HCT116 (cell line): ENCODE measurements at regions not wholly inside any gene's neighbourhood (a gene's known extent, or its start where the extent isn't known, plus 50 kb on each side); places are given as distances from the start of the nearest gene placed in this dataset.

Source experiments
- ATAC-seq: fragments of 200-7000 bp; cut with Tn5 transposase; 2 replicates; pipeline ENCODE4 v1.9.1; 2020; ENCODE audit warnings: mild to moderate bottlenecking, moderate library complexity
- BruUV-seq: library from RNA; stranded (reverse); fragments of 400-500 nt; replicated peaks from 2 replicates; lab custom pipeline; 2021; lab: Mats Ljungman, UMichigan
- CTCF ChIA-PET: fragments of 300-600 bp; sonication (Branson Sonifier 250); formaldehyde crosslinking; loops from one replicate; lab custom pipeline; 2021; ENCODE audit warnings: antibody characterized with exemption; lab: Charles Lee
- POLR2A ChIA-PET: fragments of 300-600, 350-600 bp; sonication (Branson Sonifier 250); formaldehyde crosslinking; loops from one replicate; lab custom pipeline; 2021; ENCODE audit warnings: antibody characterized with exemption; lab: Charles Lee
- RAD21 ChIA-PET, 2 experiments: fragments of 300-600 bp; sonication (Branson Sonifier 250); formaldehyde crosslinking; loops; one replicate each; lab custom pipeline; 2023; ENCODE audit warnings: low total read pairs in 2 of 2; ENCODE audit not compliant: uncharacterized antibody in 2 of 2, unreplicated experiment in 2 of 2, low non-redundant PET in 1 of 2; lab: Charles Lee
- DNase-seq: peaks from one replicate; pipeline ENCODE4 v3.0.0-alpha.2; 2010; ENCODE audit warnings: low read depth, low spot score
- H2AFZ ChIP-seq: fragments of 200-600 bp; shearing (Covaris generic), sonication (generic); 2 replicates; pipeline ENCODE4 v1.6.1; 2017; ENCODE audit warnings: low read depth, mixed run types, mixed read lengths, antibody characterized with exemption, low read length; ENCODE audit not compliant: poor library complexity, severe bottlenecking
- H3K27ac ChIP-seq: 2 replicates; pipeline ENCODE4 v1.5.1; 2012; ENCODE audit warnings: low read depth, low read length
- H3K27me3 ChIP-seq: fragments of 200-600 bp; sonication (generic); 2 replicates; pipeline ENCODE4 v1.6.1; 2016; ENCODE audit warnings: mixed run types, low read length, mixed read lengths; ENCODE audit not compliant: insufficient read depth
- H3K36me3 ChIP-seq, 2 experiments: fragments of 200-500 bp in 1 of 2; fragments of 200-600 bp in 1 of 2; sonication (Bioruptor generic) in 1 of 2; sonication (generic) in 1 of 2; 2 replicates each; pipeline versions ENCODE4 v1.5.1 to v1.6.1; 2014 to 2016; ENCODE audit warnings: low read length in 2 of 2, inconsistent platforms in 1 of 2, mixed read lengths in 1 of 2, mixed run types in 1 of 2; ENCODE audit not compliant: insufficient read depth in 2 of 2, control insufficient read depth in 1 of 2
- H3K4me1 ChIP-seq, 2 experiments: fragments of 200-600 bp in 1 of 2; sonication (generic) in 1 of 2; 2 replicates each; pipeline versions ENCODE4 v1.5.1 to v1.6.1; 2012 to 2017; ENCODE audit warnings: low read length in 2 of 2, inconsistent platforms in 1 of 2, mild to moderate bottlenecking in 1 of 2, mixed read lengths in 1 of 2, mixed run types in 1 of 2, moderate library complexity in 1 of 2; ENCODE audit not compliant: insufficient read depth in 2 of 2, control insufficient read depth in 1 of 2
- H3K4me2 ChIP-seq: fragments of 200-600 bp; sonication (generic); 2 replicates; pipeline ENCODE4 v1.6.1; 2017; ENCODE audit warnings: mixed run types, low read length, mixed read lengths
- H3K4me3 ChIP-seq, 2 experiments: fragments of 200-600 bp in 1 of 2; sonication (generic) in 1 of 2; replicated peaks in 1 of 2; 2 replicates each; pipeline ENCODE4 v1.5.1; 2011 to 2016; ENCODE audit warnings: low read length in 2 of 2, control low read depth in 1 of 2, low read depth in 1 of 2, mild to moderate bottlenecking in 1 of 2, mixed read lengths in 1 of 2, mixed run types in 1 of 2
- H3K79me2 ChIP-seq: fragments of 200-600 bp; sonication (generic); 2 replicates; pipeline ENCODE4 v1.6.1; 2017; ENCODE audit warnings: mild to moderate bottlenecking, mixed run types, low read length, moderate library complexity, mixed read lengths; ENCODE audit not compliant: insufficient read depth
- H3K9ac ChIP-seq: fragments of 200-600 bp; sonication (generic); 2 replicates; pipeline ENCODE4 v1.6.1; 2016; ENCODE audit warnings: low read length, mixed read lengths
- H3K9me2 ChIP-seq: fragments of 200-600 bp; sonication (generic), shearing (Covaris generic); 2 replicates; pipeline ENCODE4 v1.6.1; 2017; ENCODE audit warnings: mixed run types, mild to moderate bottlenecking, moderate library complexity; ENCODE audit not compliant: insufficient read depth
- H3K9me3 ChIP-seq, 2 experiments: fragments of 200-500 bp in 1 of 2; fragments of 200-600 bp in 1 of 2; sonication (Bioruptor generic) in 1 of 2; sonication (generic) in 1 of 2; 2 replicates each; pipeline ENCODE4 v1.6.1; 2014 to 2017; ENCODE audit warnings: low read length in 2 of 2, mixed read lengths in 2 of 2, inconsistent platforms in 1 of 2, low read depth in 1 of 2, mild to moderate bottlenecking in 1 of 2, mixed run types in 1 of 2, moderate library complexity in 1 of 2; ENCODE audit not compliant: control insufficient read depth in 1 of 2, insufficient read depth in 1 of 2
- H4K20me1 ChIP-seq: fragments of 200-600 bp; sonication (generic), shearing (Covaris generic); 2 replicates; pipeline ENCODE4 v1.6.1; 2017; ENCODE audit warnings: mixed run types, mild to moderate bottlenecking, moderate library complexity; ENCODE audit not compliant: insufficient read depth
- EZH2phosphoT487 ChIP-seq: fragments of 200-600 bp; IDR thresholded peaks from 2 replicates; pipeline ENCODE4 v1.6.1; 2018; ENCODE audit warnings: antibody characterized with exemption, borderline replicate concordance
- POLR2A ChIP-seq: IDR thresholded peaks from 2 replicates; pipeline ENCODE4 v1.7.0; 2011; ENCODE audit warnings: borderline replicate concordance; ENCODE audit not compliant: insufficient read depth, insufficient read length; ENCODE audit errors: extremely low read depth
- POLR2AphosphoS5 ChIP-seq: IDR thresholded peaks from 2 replicates; pipeline ENCODE4 v1.6.1; 2011; ENCODE audit warnings: mild to moderate bottlenecking, low read depth, low read length, moderate library complexity
- SIN3A ChIP-seq: IDR thresholded peaks from 2 replicates; pipeline ENCODE4 v1.6.1; 2012; ENCODE audit warnings: low read depth
- intact Hi-C: fragments of 100-400 bp; cut with micrococcal nuclease; formaldehyde crosslinking; loops from 2 replicates; pipeline ENCODE4 v1.10.0; 2022

DNA sequence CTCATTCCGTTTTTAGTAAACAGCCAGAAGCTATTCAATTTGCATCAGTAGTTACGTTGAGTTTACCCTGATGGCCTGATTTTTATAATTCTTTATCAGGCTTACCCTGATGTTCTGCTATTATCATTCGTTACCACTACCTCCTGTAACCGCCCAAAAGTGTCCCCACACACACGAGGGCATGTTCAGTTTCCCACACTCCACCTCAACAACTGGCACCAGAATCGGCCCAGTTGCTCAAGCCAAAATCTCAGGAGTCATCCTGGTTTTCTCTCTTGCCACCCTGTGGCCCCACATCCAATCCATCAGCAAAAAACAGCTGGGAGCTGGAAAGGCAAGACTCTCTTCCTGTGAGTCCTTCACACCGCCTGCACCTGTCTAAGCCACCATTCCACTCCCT is 102.9 kb upstream of the RAB6C start:
- peaks cover 0 to 6% of the 10 kb centered on the region in 2 experiments; a peak in 2 of 4 replicates for H3K4me1 ChIP-seq
- no peaks in the 10 kb centered on the region for H3K36me3 ChIP-seq
- no peak overlapping the region for H3K4me3 ChIP-seq
- no peak overlapping the region for H2AFZ ChIP-seq
- POLR2A ChIA-PET: no interaction called here
- H3K79me2 ChIP-seq: no peaks in the 10 kb centered on the region
- no peak for DNase-seq
- no peak overlapping the region for H3K9ac ChIP-seq
- RAD21 ChIA-PET: no interaction called here
- no peaks in the 10 kb centered on the region for H4K20me1 ChIP-seq
- no peaks in the 10 kb centered on the region for H3K9me2 ChIP-seq
- H3K9me3 ChIP-seq: no peaks in the 10 kb centered on the region
- peak overlapping the region; percentile 76 for H3K4me2 ChIP-seq
- intact Hi-C loops: loop anchor here (5.0 kb wide), 1 partner anchor 456 kb away; no protein-coding TSS in a partner anchor
- BruUV-seq: no TSS peak
- no peak overlapping the region for H3K27ac ChIP-seq
- no peak for ATAC-seq
- CTCF ChIA-PET: no interaction called here
- TF ChIP-seq EZH2phosphoT487 (no peak), POLR2A (no peak)
- TF ChIP-seq, all 23 proteins: peak for 0
- no peaks in the 10 kb centered on the region for H3K27me3 ChIP-seq

DNA sequence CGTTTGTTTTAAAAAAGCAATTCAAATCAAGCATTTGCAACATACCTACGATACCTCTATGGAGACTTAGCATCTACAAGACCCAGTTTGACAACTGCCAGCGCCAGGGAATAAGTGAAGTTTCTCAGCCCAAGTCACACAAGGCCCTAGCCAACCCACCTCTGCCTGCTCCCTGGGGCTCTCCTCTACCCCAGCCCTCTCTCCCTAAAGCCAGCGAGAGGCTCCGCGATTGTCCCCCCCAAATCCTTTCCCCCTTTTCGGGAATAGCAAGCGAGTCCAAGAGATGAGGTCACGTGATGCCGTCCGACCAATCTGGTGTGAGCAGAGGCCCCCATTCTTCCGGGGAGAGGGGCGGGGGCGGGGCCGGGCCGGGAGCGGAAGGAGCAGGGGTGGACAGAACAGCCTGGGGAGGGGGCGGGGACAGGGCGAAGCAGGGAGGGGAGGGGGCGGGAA is 102.2 kb upstream of the RAB6C start:
- no peaks in the 10 kb centered on the region for H3K9me3 ChIP-seq
- no peaks in the 10 kb centered on the region for H4K20me1 ChIP-seq
- H3K36me3 ChIP-seq: no peaks in the 10 kb centered on the region
- POLR2A ChIA-PET: no interaction called here
- intact Hi-C loops: loop anchor here (5.0 kb wide), 1 partner anchor 455 kb away; no protein-coding TSS in a partner anchor
- no peak overlapping the region for H3K27ac ChIP-seq
- no peaks in the 10 kb centered on the region for H3K79me2 ChIP-seq
- H3K9ac ChIP-seq: no peak overlapping the region
- H3K4me2 ChIP-seq: peak overlapping the region; percentile 76
- TF ChIP-seq SIN3A (no peak), POLR2AphosphoS5 (peak; percentile 37; the same call in 1 of the 2 replicates)
- TF ChIP-seq, all 23 proteins: peak for 1
- ChIA-PET RAD21 (no interaction called here), CTCF (no interaction called here)
- peak overlapping the region; percentile 45 to 57 for H3K4me3 ChIP-seq
- H2AFZ ChIP-seq: peak overlapping the region; percentile 51
- no peaks in the 10 kb centered on the region for H3K27me3 ChIP-seq
- no TSS peak for BruUV-seq
- DNase-seq (peak; percentile 34), ATAC-seq (peak; percentile 89)
- H3K4me1 ChIP-seq: peaks cover 0 to 6% of the 10 kb centered on the region in 2 experiments; a peak in 2 of 4 replicates
- H3K9me2 ChIP-seq: no peaks in the 10 kb centered on the region
